B cell (primary cell): ENCODE measurements at regions not wholly inside any gene's neighbourhood (a gene's known extent, or its start where the extent isn't known, plus 50 kb on each side); places are given as distances from the start of the nearest gene placed in this dataset.
"Not testable (repeated sequence)": the region's sequence is repeated elsewhere in the genome, so short reads cannot be mapped to it uniquely, and the experiment has no call there.

Experiments
- ATAC-seq: fragments of 200-7000 bp; cut with Tn5 transposase; one replicate; pipeline ENCODE4 v1.10.0; 2021; ENCODE audit warnings: low read depth, mild to moderate bottlenecking, moderate number of reproducible peaks, moderate library complexity
- CTCF ChIA-PET: fragments of 350-600 bp; sonication (Branson Sonifier 250); formaldehyde crosslinking; loops from one replicate; lab custom pipeline; 2021; ENCODE audit warnings: antibody characterized with exemption, inconsistent platforms; lab: Charles Lee
- POLR2A ChIA-PET: fragments of 350-600 bp; sonication (Branson Sonifier 250); formaldehyde crosslinking; loops from one replicate; lab custom pipeline; 2021; ENCODE audit warnings: antibody characterized with exemption; lab: Charles Lee
- DNase-seq: peaks from one replicate; pipeline ENCODE4 v3.0.0; 2013
- H2AFZ ChIP-seq: 2 replicates; pipeline ENCODE4 v1.6.1; 2012; ENCODE audit warnings: mild to moderate bottlenecking, low read depth, low read length; ENCODE audit not compliant: insufficient read depth, poor library complexity, severe bottlenecking
- H3K27ac ChIP-seq, 2 donors: 1 replicate in 1 of 2; 2 replicates in 1 of 2; pipeline ENCODE4 v1.5.1; 2012 to 2013; ENCODE audit warnings: low read length in 2 of 2, mild to moderate bottlenecking in 2 of 2, moderate library complexity in 1 of 2
- H3K27me3 ChIP-seq, 4 experiments: fragments of 200-600 bp in 1 of 4; sonication (generic) in 1 of 4; replicated peaks in 1 of 4; 1 replicate in 2 of 4; 2 replicates in 2 of 4; pipeline versions ENCODE4 v1.6.1 to v1.7.0; 2013 to 2016; ENCODE audit warnings: low read length in 3 of 4, mild to moderate bottlenecking in 2 of 4, mixed read lengths in 1 of 4, moderate library complexity in 1 of 4; ENCODE audit not compliant: insufficient read depth in 4 of 4, control insufficient read depth in 3 of 4; ENCODE audit errors: control extremely low read depth in 1 of 4
- H3K36me3 ChIP-seq, 2 experiments: replicated peaks in 1 of 2; 1 replicate in 1 of 2; 2 replicates in 1 of 2; pipeline versions ENCODE4 v1.6.1 to v1.7.1; 2013; ENCODE audit warnings: low read length in 1 of 2; ENCODE audit not compliant: insufficient read depth in 2 of 2, control insufficient read depth in 1 of 2; ENCODE audit errors: control extremely low read depth in 1 of 2, extremely low read depth in 1 of 2
- H3K4me1 ChIP-seq, 2 donors: fragments of 200-600 bp in 1 of 2; sonication (generic) in 1 of 2; 1 replicate in 1 of 2; 2 replicates in 1 of 2; pipeline versions ENCODE4 v1.5.1 to v1.6.1; 2013 to 2017; ENCODE audit warnings: low read length in 2 of 2; ENCODE audit not compliant: control insufficient read depth in 2 of 2, insufficient read depth in 2 of 2
- H3K4me2 ChIP-seq: replicated peaks from 2 replicates; pipeline ENCODE3; 2012; ENCODE audit warnings: mild to moderate bottlenecking, low read depth, low read length; ENCODE audit not compliant: poor library complexity, severe bottlenecking
- H3K4me3 ChIP-seq, 5 experiments: fragments of 200-600 bp in 1 of 5; sonication (generic) in 1 of 5; 1 replicate in 3 of 5; 2 replicates in 2 of 5; pipeline versions ENCODE4 v1.5.1 to v1.7.0; 2011 to 2016; ENCODE audit warnings: low read length in 4 of 5, mild to moderate bottlenecking in 4 of 5, low read depth in 2 of 5, control low read depth in 1 of 5, moderate library complexity in 1 of 5; ENCODE audit not compliant: insufficient read depth in 1 of 5; ENCODE audit errors: control extremely low read depth in 1 of 5, extremely low read depth in 1 of 5
- H3K79me2 ChIP-seq: fragments of 200-600 bp; sonication (generic); one replicate; pipeline ENCODE4 v1.6.0; 2016; ENCODE audit warnings: low read length; ENCODE audit not compliant: control insufficient read depth, insufficient read depth
- H3K9ac ChIP-seq: fragments of 200-600 bp; sonication (generic); 2 replicates; pipeline ENCODE4 v1.6.1; 2017; ENCODE audit warnings: mild to moderate bottlenecking, low read length, moderate library complexity
- H3K9me3 ChIP-seq, 3 donors: one replicate each; pipeline versions ENCODE4 v1.6.1 to v1.7.1; 2013; ENCODE audit warnings: low read length in 2 of 3; ENCODE audit not compliant: control insufficient read depth in 2 of 3, insufficient read depth in 1 of 3; ENCODE audit errors: control extremely low read depth in 1 of 3
- H4K20me1 ChIP-seq: 2 replicates; pipeline ENCODE4 v1.6.0; 2012; ENCODE audit warnings: mild to moderate bottlenecking, low read length; ENCODE audit not compliant: insufficient read depth, control insufficient read depth, poor library complexity, severe bottlenecking
- H3K27ac Mint-ChIP-seq: one replicate; pipeline ENCODE4 v1.8.0; 2021; ENCODE audit warnings: mixed read lengths
- H3K27me3 Mint-ChIP-seq: one replicate; pipeline ENCODE4 v1.8.0; 2021; ENCODE audit warnings: mixed read lengths
- H3K4me1 Mint-ChIP-seq: one replicate; pipeline ENCODE4 v1.8.0; 2021; ENCODE audit warnings: mixed read lengths
- H3K4me3 Mint-ChIP-seq: one replicate; pipeline ENCODE4 v1.8.0; 2021; ENCODE audit warnings: mixed read lengths
- H3K9me3 Mint-ChIP-seq: one replicate; pipeline ENCODE4 v1.8.0; 2022; ENCODE audit warnings: mixed read lengths; ENCODE audit not compliant: insufficient read depth
- CTCF ChIP-seq: fragments of 200-600 bp; IDR thresholded peaks from one replicate; pipeline ENCODE4 v1.8.0; 2022; ENCODE audit warnings: antibody characterized with exemption, mild to moderate bottlenecking
- EZH2 ChIP-seq: IDR thresholded peaks from 2 replicates; pipeline ENCODE4 v1.6.1; 2012; ENCODE audit warnings: borderline replicate concordance, low read depth, mild to moderate bottlenecking, moderate library complexity, low read length; ENCODE audit not compliant: insufficient read depth, poor library complexity, severe bottlenecking
- WGBS: methylation state at CpG from one replicate; pipeline ENCODE4 v1.1.5; 2013; ENCODE audit warnings: missing lambda C conversion rate; ENCODE audit not compliant: insufficient coverage; 5-methylcytosine and 5-hydroxymethylcytosine counted together
- intact Hi-C: fragments of 100-400 bp; cut with micrococcal nuclease; formaldehyde crosslinking; loops from one replicate; pipeline ENCODE4 v1.10.0; 2022

- H3K27ac ChIP-seq: no peak overlapping the region
- ChIA-PET POLR2A (no interaction called here), CTCF (no interaction called here)
- no peaks in the 10 kb centered on the region for H4K20me1 ChIP-seq
- no peaks in the 10 kb centered on the region for H3K4me1 ChIP-seq
- H3K4me3 ChIP-seq: no peak overlapping the region
- no peak overlapping the region for H2AFZ ChIP-seq
- H3K27me3 ChIP-seq: no peaks in the 10 kb centered on the region
- no peak overlapping the region for H3K4me2 ChIP-seq
- H3K9me3 ChIP-seq: no peaks in the 10 kb centered on the region
- Mint-ChIP-seq H3K9me3 (peaks cover 3% of the 10 kb centered on the region), H3K27me3 (no peaks in the 10 kb centered on the region), H3K4me3 (no peak overlapping the region), H3K27ac (no peak overlapping the region), H3K4me1 (no peaks in the 10 kb centered on the region)
- intact Hi-C loops: no loop called here
- H3K9ac ChIP-seq: no peak overlapping the region
- no CpG with 5 or more reads among the region's 2 CpGs for WGBS
- no peaks in the 10 kb centered on the region for H3K36me3 ChIP-seq
- DNase-seq: no peak
- no peak for TF ChIP-seq EZH2
- no peak for TF ChIP-seq CTCF
- H3K79me2 ChIP-seq: no peaks in the 10 kb centered on the region
- no peak for ATAC-seq
These were observed 295.6 kb upstream of the RRP15 start for GRCh38 chr1:217989510-217989909.

- DNase-seq: no peak
These were observed 291.7 kb upstream of the RRP15 start for GRCh38 chr1:217993439-217993838.

GRCh38 chr1:218008296-218008695, 276.8 kb upstream of the RRP15 start:
- H3K27me3 ChIP-seq, ATAC-seq, H3K9me3 ChIP-seq, H3K27ac Mint-ChIP-seq, H3K9ac ChIP-seq, H3K4me1 ChIP-seq, DNase-seq, H4K20me1 ChIP-seq, H3K36me3 ChIP-seq, H3K27me3 Mint-ChIP-seq, H3K9me3 Mint-ChIP-seq, intact Hi-C loops, H2AFZ ChIP-seq, H3K4me3 ChIP-seq, H3K4me2 ChIP-seq, H3K4me3 Mint-ChIP-seq, H3K4me1 Mint-ChIP-seq, H3K27ac ChIP-seq, POLR2A ChIA-PET, H3K79me2 ChIP-seq: not testable (repeated sequence)
- WGBS: 93% methylated on average over 6 of the region's 6 CpGs
- CTCF ChIA-PET: interaction anchor here (1.4 kb wide), 1 partner anchor 8 kb away, joined by 4 read pairs; no protein-coding TSS in a partner anchor

More at GRCh38 chr1:217993439-217993838, 291.7 kb upstream of the RRP15 start:
- Mint-ChIP-seq H3K9me3 (peaks cover 3% of the 10 kb centered on the region), H3K27ac (no peak overlapping the region), H3K4me3 (no peak overlapping the region), H3K27me3 (no peaks in the 10 kb centered on the region), H3K4me1 (no peaks in the 10 kb centered on the region)
- no peaks in the 10 kb centered on the region for H4K20me1 ChIP-seq
- ChIA-PET POLR2A (no interaction called here), CTCF (no interaction called here)
- H3K4me2 ChIP-seq: no peak overlapping the region
- no peaks in the 10 kb centered on the region for H3K4me1 ChIP-seq
- TF ChIP-seq EZH2: no peak
- TF ChIP-seq CTCF: no peak
- H3K9me3 ChIP-seq: no peaks in the 10 kb centered on the region
- no peak overlapping the region for H3K9ac ChIP-seq
- no peak for ATAC-seq
- no peaks in the 10 kb centered on the region for H3K79me2 ChIP-seq
- 80% methylated on average over 1 of the region's 4 CpGs for WGBS
- no peak overlapping the region for H2AFZ ChIP-seq
- H3K4me3 ChIP-seq: no peak overlapping the region
- no peaks in the 10 kb centered on the region for H3K27me3 ChIP-seq
- no peaks in the 10 kb centered on the region for H3K36me3 ChIP-seq
- intact Hi-C loops: no loop called here
- H3K27ac ChIP-seq: no peak overlapping the region
